GM21717 (cell line): ENCODE measurements at regions not wholly inside any gene's neighbourhood (a gene's known extent, or its start where the extent isn't known, plus 50 kb on each side); places are given as distances from the start of the nearest gene placed in this dataset.

ENCODE experiments used
- ATAC-seq: cut with Tn5 transposase; IDR thresholded peaks from one replicate; pipeline ENCODE4 v1.9.1; 2021; ENCODE audit warnings: mild to moderate bottlenecking, moderate library complexity; ENCODE audit not compliant: unreplicated experiment

DNA sequence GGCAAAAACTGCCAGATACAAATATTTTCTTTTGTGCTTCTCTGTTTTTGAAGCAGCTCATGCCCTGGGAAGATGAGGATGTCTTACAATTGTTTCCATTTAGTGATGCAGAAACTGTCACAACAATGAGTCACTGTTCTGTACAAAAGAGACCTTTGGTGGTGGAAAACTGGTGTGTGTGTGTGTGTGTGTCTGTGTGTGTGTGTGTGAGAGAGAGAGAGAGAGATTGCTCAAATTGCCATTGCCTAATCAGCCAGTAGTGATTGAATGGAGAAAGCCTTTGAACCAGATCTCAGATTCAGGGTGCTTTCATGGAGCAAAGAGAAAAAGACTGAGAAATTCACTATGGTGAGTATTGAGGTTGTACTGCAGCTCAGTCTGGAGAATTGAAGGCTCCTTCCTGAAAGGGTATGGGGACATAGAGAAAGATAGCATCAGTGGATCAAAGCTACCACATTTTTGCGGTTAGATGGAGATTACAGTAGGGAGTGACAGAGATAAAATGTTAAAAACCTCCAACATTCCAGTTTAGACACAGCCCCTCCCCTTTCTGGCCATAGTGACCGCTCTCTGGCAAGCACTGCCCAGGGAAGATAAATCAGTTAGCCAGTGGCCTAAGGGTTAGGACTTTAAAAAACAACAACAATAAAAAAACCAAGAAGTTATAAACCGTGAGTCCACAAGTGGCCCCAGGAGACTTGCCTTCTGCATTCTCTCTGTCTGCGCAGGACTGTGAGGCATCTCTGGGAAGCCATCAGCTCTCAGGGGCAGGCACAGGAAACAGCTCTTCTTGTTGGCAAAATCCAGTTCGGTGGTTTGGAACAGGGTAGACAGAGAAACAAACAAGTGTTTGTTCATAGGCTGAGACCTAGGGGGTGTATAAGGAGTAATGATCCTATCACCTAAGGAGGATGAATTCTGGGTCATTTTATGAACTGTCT, 406.5 kb downstream of the DUSP10 start:
- no peak for ATAC-seq

GRCh38 chr1:221336126-221336525, 405.8 kb downstream of the DUSP10 start:
- ATAC-seq = no peak

- no peak for ATAC-seq
Measured at GRCh38 chr1:221337106-221337505, 404.8 kb downstream of the DUSP10 start.

GRCh38 chr1:221343136-221343535, 398.8 kb downstream of the DUSP10 start:
- no peak for ATAC-seq

GRCh38 chr1:221343607-221344006, 398.3 kb downstream of the DUSP10 start:
- no peak for ATAC-seq

- ATAC-seq = no peak
Measured at GRCh38 chr1:221344693-221345092, 397.2 kb downstream of the DUSP10 start.

DNA sequence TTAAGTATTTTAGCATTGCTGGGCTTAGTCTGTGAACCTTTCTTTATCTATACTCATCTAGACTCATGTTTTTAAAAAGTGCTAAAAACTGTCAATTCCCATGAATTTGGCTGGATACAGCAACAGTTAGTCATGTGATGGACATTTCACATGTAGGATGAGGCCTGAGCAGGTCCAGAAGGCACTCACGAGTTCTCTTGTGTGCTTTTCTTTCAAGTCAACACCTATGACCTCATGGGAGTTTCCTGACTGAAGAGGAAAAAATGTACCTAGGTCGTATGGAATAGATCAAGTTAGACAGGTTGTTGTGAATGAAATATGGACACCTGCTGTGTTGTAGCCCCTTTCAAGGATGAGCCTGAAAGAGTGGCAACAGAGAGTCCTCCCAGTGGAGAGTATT, 394.2 kb downstream of the DUSP10 start:
- no peak for ATAC-seq

GRCh38 chr1:221350091-221350490, 391.8 kb downstream of the DUSP10 start:
- ATAC-seq = no peak

DNA sequence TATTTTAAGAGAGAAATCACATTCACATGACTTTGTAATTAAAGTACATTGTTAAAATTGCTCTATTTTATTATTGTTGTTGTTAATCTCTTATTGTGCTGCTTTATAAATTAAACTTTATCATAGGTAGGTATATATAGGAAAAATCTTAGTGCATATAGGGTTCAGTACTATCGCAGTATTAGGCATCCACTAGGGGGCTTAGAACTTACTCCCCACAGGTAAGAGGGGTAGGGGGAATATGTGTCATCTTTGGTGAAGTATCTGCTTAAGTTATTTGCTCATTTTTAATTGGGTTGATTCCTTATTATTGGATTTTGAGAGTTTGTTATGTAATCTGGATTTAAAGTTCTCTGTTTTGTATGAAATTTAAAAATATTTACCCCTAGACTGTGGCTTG, 385.2 kb downstream of the DUSP10 start:
- ATAC-seq = no peak

- no peak for ATAC-seq
Measured at GRCh38 chr1:221363039-221363438, 378.9 kb downstream of the DUSP10 start.

GRCh38 chr1:221366495-221367110, 375.3 kb downstream of the DUSP10 start:
- ATAC-seq = no peak

DNA sequence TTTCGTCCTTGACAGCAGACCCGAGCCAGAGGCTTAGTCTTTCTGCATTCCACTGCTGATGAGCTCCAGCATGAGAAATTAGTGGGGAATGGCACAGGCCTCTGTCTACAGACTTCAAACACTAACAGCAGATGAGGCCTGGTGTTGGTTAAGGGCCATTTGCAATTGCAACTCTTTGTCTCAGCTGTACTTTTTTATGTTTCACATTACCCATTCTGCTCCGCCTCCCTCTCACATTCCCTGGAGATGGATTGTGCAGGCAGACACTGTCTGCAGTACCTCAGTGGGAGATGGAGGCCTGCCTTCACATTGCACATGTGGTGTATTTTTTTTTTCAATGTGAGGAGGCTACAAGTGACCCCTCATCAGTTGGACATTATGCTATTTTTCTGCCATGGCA, 370.2 kb downstream of the DUSP10 start:
- no peak for ATAC-seq

DNA sequence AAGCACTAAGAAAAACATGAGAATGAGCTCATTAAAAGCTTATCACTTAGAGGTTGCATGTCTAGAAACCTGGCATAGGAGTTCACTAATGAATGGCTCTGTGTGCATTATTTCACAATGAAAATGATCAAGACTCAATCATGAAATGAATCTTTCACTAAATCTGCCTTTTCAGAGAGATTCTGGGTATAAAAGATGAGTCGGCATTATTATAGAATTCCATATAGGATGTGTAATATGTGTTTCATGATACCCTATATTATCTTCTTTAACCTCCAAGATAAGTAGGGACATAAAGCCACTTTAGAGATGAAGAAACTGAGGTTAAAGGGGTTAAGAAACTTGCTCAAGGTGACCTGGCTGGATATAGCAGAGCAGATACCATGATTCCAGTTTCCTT, 368.1 kb downstream of the DUSP10 start:
- ATAC-seq = no peak

- ATAC-seq = no peak
Measured at GRCh38 chr1:221376286-221376685, 365.6 kb downstream of the DUSP10 start.

GRCh38 chr1:221381910-221382623, 359.8 kb downstream of the DUSP10 start:
- no peak for ATAC-seq

GRCh38 chr1:221392453-221392852, 349.4 kb downstream of the DUSP10 start:
- no peak for ATAC-seq

DNA sequence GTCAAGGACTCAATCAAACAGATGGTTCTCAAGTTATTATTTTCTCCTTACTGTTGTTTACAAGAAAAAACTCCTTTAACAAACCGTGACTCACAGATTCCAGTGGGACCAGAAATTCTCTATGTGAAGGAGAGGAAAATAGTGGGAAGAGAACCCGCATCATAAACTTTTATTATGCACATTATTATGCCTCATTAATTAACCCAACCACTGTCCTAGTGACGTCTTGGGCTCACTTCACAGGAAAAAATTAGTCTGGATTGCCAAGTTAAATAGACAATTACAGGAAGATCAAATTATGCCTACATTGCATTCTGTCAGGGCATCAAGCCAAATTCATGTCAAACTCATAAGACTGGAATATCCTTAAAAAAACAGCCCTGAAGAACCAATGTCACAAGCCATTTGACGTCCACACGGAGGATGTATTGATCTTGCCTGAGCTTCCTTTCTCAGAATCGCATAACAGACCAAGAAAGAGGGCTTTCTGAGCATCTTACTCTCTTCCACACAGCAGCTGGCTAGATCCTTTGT, 347.8 kb downstream of the DUSP10 start:
- no peak for ATAC-seq

DNA sequence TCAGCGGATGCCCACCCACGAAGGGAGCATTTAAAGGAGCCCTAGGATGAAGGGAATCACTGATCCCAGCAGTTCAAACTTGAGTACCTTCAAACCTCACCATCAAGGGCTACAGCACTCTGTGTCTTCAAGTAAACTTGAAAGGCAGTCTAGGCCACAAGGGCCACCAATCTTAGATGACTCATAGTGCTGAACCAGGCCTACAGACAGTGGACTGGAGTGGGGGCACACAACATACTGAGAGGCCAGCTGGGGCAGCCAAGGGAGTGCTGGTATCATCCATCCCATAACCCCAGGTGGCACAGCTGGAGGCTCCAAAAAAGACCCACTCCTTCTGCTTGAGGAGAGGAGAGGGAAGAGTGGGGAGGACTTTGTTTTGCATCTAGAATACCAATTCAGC, 345.4 kb downstream of the DUSP10 start:
- no peak for ATAC-seq

DNA sequence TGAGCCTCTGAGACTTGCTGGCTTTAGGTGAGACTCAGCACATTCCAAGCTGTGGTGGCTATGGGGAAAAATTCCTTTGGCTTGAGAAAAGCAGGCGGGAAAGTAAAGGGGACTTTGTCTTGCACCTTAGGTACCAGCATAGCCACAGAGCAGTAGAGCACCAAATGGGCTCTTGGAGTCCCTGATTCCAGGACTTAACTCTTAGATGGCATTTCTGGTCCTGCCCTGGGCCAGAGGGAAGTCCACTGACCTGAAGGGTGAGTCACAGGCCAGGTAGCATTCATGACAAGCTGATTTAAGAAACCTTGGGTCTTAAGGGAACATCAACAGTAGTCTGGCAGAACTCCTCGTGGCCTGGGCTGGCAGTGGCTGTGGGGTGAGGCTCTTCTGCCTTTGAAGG, 344.7 kb downstream of the DUSP10 start:
- ATAC-seq = no peak

DNA sequence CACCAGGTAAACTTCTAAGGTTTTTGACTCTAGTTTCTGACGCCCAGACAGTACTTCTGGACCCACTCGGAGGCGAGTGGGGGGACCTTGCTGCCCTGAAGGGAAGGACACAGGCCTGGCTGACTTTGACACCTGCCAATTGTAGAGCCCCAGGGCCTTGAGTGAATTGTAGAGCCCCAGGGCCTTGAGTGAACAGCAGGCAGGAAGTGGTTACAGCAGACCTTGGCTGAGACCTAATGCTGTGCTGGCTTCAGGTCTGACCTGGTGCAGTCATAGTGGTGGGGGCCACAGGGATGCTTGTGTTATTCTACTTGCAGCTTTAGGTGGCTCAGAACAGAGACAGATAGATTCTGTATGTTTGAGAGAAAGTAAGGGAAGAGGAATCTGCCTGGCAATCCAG, 344.3 kb downstream of the DUSP10 start:
- ATAC-seq = no peak

DNA sequence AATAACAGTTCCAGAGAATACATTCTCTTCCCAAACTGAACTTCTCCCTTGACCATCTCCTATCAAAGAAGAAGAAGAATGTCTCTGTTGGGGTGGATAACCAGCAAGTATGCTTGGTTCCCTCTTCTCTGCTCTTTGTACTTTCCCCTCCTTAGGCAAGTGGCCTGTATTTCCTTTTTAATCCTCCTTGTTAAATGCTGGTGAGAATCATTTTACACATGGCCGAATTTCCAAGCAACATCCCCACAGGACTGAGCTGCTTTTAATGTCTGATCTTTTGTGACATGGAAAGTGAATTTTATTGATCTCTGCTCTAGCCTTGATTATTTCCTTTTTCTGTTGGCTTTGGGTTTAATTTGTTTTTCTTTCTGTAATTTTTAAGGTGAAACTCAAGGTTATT, 336.7 kb downstream of the DUSP10 start:
- no peak for ATAC-seq
